ENCODE measurements at regions not wholly inside any gene's neighbourhood (a gene's known extent, or its start where the extent isn't known, plus 50 kb on each side); places are given as distances from the start of the nearest gene placed in this dataset.

DNA sequence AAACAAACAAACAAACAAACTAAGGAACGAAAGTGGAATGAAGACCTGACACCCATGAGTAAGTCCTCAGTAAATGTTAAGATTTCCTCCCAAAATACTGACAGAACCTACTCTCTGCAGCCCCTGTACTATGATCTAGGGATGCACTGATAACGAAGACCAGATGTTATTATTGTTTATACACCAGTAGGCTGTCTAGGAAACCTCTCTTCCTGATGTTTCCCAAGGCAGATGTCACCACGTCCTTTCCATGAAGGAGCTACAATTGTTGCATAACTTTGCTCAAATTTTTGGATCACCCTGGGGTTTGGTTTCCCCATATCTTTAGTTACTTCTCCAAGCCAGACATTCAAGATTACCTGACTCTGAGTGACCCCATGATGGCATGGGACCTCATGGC, 340.7 kb downstream of the MIAT start:
- no peak overlapping the region for H3K4me3 ChIP-seq
- peaks cover 0 to 2% (median 0%) of the 10 kb centered on the region in 10 experiments; a peak in 1 of 20 replicates for H3K4me1 ChIP-seq
- no peaks in the 10 kb centered on the region for H3K9me3 ChIP-seq (replicated peaks in 1 of 11)
- H3K27ac ChIP-seq: no peak overlapping the region
- no peak for TF ChIP-seq Cebpa-rat (IDR thresholded peaks at IDR 0.05)
- no peaks in the 10 kb centered on the region for H4K20me1 ChIP-seq
- H3K9ac ChIP-seq: no peak overlapping the region
- no peaks in the 10 kb centered on the region for H3K36me3 ChIP-seq
- no peak overlapping the region for H3K4me2 ChIP-seq
- H3K27me3 ChIP-seq: no peaks in the 10 kb centered on the region

DNA sequence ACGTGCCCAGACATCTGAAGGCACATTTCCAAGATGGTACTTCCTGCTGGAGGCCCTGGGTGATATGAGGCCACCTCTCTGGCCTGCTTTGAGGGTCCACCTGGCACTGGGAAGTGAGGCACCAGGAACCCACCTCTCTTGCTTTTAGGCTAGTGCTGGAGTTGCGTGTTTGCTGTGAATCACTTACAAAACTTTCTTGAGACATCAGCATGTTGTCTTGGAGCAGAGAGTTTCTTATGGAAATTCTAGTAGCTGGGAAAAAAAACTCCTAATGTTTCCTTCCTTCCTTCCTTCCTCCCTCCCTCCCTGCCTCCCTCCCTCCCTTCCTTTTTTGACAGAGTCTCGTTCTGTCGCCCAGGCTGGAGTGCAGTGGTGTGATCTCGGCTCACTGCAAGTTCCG, 341.3 kb downstream of the MIAT start:
- H3K27me3 ChIP-seq: no peaks in the 10 kb centered on the region

GRCh38 chr22:27003297-27003696, 345.9 kb downstream of the MIAT start:
- H3K9me3 ChIP-seq (replicated peaks in 1 of 11): no peaks in the 10 kb centered on the region
- no peak overlapping the region for H3K4me2 ChIP-seq
- H4K20me1 ChIP-seq: no peaks in the 10 kb centered on the region
- TF ChIP-seq Cebpa-rat (IDR thresholded peaks at IDR 0.05): no peak
- no peaks in the 10 kb centered on the region for H3K36me3 ChIP-seq
- no peak overlapping the region for H3K27ac ChIP-seq
- H3K4me3 ChIP-seq: no peak overlapping the region
- H3K9ac ChIP-seq: no peak overlapping the region
- H3K4me1 ChIP-seq: peaks cover 0 to 5% (median 0%) of the 10 kb centered on the region in 10 experiments; a peak in 1 of 20 replicates
- no peaks in the 10 kb centered on the region for H3K27me3 ChIP-seq

More for the DNA sequence above, 341.3 kb downstream of the MIAT start:
- Histone ChIP-seq H3K4me3 (no peak overlapping the region), H4K20me1 (no peaks in the 10 kb centered on the region), H3K4me2 (no peak overlapping the region), H3K36me3 (no peaks in the 10 kb centered on the region), H3K9me3 (replicated peaks in 1 of 11) (no peaks in the 10 kb centered on the region), H3K27ac (no peak overlapping the region), H3K9ac (no peak overlapping the region), H3K4me1 (peaks cover 0 to 5% (median 0%) of the 10 kb centered on the region in 10 experiments; a peak in 1 of 20 replicates)
- TF ChIP-seq Cebpa-rat (IDR thresholded peaks at IDR 0.05): no peak

DNA sequence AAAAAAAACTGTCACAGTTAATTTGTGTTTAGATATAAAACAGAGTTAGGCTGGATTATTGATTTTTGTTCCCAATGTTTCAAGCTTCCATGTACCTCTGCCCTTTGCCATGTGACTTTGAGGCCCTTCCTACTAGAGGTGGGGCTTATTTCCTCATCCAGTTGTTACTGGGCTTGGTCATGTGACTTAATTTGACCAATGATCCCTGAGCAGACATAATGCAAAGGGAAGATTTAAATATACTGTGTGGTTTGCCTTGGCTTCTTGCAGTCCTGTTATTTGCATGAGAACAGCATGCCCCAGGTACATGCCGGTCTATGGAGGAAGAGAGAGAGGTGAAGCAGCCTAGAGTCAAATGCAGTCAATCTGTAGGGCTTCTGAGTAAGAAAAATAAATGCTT, 347.0 kb downstream of the MIAT start:
- Histone ChIP-seq H3K27me3 (no peaks in the 10 kb centered on the region), H3K27ac (no peak overlapping the region), H3K4me3 (no peak overlapping the region), H3K4me1 (peaks cover 0 to 5% (median 0%) of the 10 kb centered on the region in 10 experiments; a peak in 1 of 20 replicates), H3K9me3 (replicated peaks in 1 of 11) (no peaks in the 10 kb centered on the region), H3K9ac (no peak overlapping the region), H3K36me3 (no peaks in the 10 kb centered on the region), H4K20me1 (no peaks in the 10 kb centered on the region), H3K4me2 (no peak overlapping the region)
- no peak for TF ChIP-seq Cebpa-rat (IDR thresholded peaks at IDR 0.05)

DNA sequence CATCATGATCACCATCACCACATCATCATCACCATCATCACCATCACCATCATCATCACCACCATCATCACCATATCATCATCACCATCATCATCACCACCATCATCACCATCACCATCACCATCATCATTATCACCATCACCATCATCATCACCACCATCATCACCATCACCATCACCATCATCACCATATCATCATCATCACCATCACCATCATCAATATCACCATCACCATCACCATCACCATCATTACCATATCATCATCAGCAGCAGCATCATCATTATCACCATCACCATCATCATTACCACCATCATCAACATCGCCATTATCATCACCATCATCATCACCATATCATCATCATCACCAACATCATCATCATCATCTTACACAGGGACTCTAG, 351.1 kb downstream of the MIAT start:
- H3K4me1 ChIP-seq: no peaks in the 10 kb centered on the region
- H3K4me3 ChIP-seq: no peak overlapping the region
- TF ChIP-seq Cebpa-rat (IDR thresholded peaks at IDR 0.05): no peak
- no peak overlapping the region for H3K4me2 ChIP-seq
- no peaks in the 10 kb centered on the region for H3K27me3 ChIP-seq
- no peak overlapping the region for H3K27ac ChIP-seq
- H3K36me3 ChIP-seq: no peaks in the 10 kb centered on the region
- no peaks in the 10 kb centered on the region for H4K20me1 ChIP-seq
- no peaks in the 10 kb centered on the region for H3K9me3 ChIP-seq (replicated peaks in 1 of 11)
- no peak overlapping the region for H3K9ac ChIP-seq

DNA sequence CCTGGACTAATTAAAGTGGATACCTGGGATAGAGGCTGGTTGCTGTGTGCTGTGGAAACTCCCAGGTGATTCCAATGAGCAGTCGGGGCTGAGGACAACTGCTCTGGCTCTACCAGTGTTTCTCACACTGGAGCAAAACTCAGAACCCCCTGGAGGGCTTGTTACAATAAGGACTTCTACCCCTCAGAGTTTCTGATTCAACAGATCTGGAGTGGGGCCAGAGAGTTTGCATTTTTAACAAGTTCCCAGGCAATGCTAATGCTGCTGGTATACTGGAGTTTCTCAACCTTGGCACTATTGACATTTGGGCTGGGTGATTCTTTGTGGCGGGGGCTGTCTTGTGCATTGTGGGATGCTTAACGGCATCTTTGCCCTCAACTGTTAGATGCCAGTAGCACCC, 353.7 kb downstream of the MIAT start:
- Histone ChIP-seq H3K36me3 (no peaks in the 10 kb centered on the region), H3K4me2 (no peak overlapping the region), H3K27ac (no peak overlapping the region), H3K4me3 (no peak overlapping the region), H3K27me3 (no peaks in the 10 kb centered on the region), H3K9ac (no peak overlapping the region), H3K9me3 (replicated peaks in 1 of 11) (0 out of 22 replicates have a peak, but pooled peaks cover 0 to 5% (median 0%) of the 10 kb centered on the region in 11 experiments), H3K4me1 (no peaks in the 10 kb centered on the region), H4K20me1 (no peaks in the 10 kb centered on the region)
- TF ChIP-seq Cebpa-rat (IDR thresholded peaks at IDR 0.05): no peak

DNA sequence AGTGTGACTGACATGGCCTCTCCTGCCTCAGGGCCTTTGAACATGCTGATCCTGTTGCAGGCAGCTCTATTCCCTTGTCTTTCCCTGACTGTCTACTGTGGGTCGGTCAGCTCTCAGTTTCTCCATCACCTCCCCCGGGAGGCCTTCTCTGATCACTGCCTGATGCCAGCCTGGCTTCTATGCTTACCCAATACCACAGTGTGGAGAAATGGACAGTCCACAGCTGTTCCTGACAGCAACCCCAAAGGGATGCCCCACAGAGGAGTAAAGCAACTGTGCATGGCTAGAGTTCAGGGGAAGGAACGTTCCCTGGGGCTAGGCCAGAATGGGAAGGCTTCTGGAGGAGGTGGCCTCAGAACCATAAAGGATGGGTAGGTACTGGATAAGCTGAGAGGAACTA, 354.3 kb downstream of the MIAT start:
- H4K20me1 ChIP-seq: no peaks in the 10 kb centered on the region
- H3K27me3 ChIP-seq: no peaks in the 10 kb centered on the region
- 0 out of 22 replicates have a peak, but pooled peaks cover 0 to 5% (median 0%) of the 10 kb centered on the region in 11 experiments for H3K9me3 ChIP-seq (replicated peaks in 1 of 11)
- TF ChIP-seq Cebpa-rat (IDR thresholded peaks at IDR 0.05): no peak
- no peak overlapping the region for H3K4me2 ChIP-seq
- no peak overlapping the region for H3K9ac ChIP-seq
- no peaks in the 10 kb centered on the region for H3K36me3 ChIP-seq
- no peak overlapping the region for H3K4me3 ChIP-seq
- H3K4me1 ChIP-seq: no peaks in the 10 kb centered on the region
- H3K27ac ChIP-seq: no peak overlapping the region

GRCh38 chr22:27019827-27020226, 362.4 kb downstream of the MIAT start:
- Histone ChIP-seq H3K27me3 (no peaks in the 10 kb centered on the region), H4K20me1 (no peaks in the 10 kb centered on the region; a peak in 1 of 22 replicates), H3K4me3 (no peak overlapping the region), H3K9ac (no peak overlapping the region), H3K4me1 (peaks cover 0 to 14% (median 6%) of the 10 kb centered on the region in 10 experiments; a peak in 11 of 20 replicates), H3K36me3 (no peaks in the 10 kb centered on the region), H3K9me3 (replicated peaks in 1 of 11) (no peaks in the 10 kb centered on the region), H3K27ac (no peak overlapping the region), H3K4me2 (no peak overlapping the region)
- no peak for TF ChIP-seq Cebpa-rat (IDR thresholded peaks at IDR 0.05)

- H4K20me1 ChIP-seq: no peaks in the 10 kb centered on the region; a peak in 1 of 22 replicates
- no peaks in the 10 kb centered on the region for H3K36me3 ChIP-seq
- no peak overlapping the region for H3K9ac ChIP-seq
- H3K27me3 ChIP-seq: no peaks in the 10 kb centered on the region
- no peaks in the 10 kb centered on the region for H3K9me3 ChIP-seq (replicated peaks in 1 of 11)
- no peak overlapping the region for H3K4me3 ChIP-seq
- no peak overlapping the region for H3K4me2 ChIP-seq
- H3K27ac ChIP-seq: no peak overlapping the region
- H3K4me1 ChIP-seq: peaks cover 0 to 14% (median 6%) of the 10 kb centered on the region in 10 experiments; a peak in 11 of 20 replicates
- TF ChIP-seq Cebpa-rat (IDR thresholded peaks at IDR 0.05): no peak
These were observed 365.0 kb downstream of the MIAT start for GRCh38 chr22:27022274-27022895.

DNA sequence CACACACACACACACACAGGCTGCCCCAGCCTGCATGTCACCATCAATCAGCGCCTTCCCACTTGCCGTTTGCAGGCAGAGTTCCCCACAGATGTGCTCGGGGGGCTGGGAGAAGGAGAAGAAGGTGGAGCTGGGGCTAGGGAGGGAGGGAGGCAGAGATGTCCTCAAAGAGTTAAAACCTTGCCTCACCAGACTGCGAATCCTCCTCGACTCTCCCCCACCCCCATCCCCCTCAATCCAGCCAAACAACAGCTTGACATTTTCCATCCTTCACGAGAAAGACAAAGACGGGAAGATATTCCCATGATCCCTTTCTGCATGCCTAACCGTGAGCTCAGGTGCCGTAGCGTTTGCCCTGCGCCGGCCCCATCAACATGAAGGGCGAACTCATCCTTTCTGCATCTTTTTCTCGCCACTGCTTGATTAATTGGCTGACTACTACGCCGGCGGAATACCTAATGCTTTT, 365.5 kb downstream of the MIAT start:
- H3K36me3 ChIP-seq: no peaks in the 10 kb centered on the region
- no peak overlapping the region for H3K9ac ChIP-seq
- H3K4me3 ChIP-seq: no peak overlapping the region
- H3K9me3 ChIP-seq (replicated peaks in 1 of 11): no peaks in the 10 kb centered on the region
- H3K4me2 ChIP-seq: peak overlapping the region in 1 of 11 experiments; percentile 7; a peak in 1 of 22 replicates
- H3K27ac ChIP-seq: no peak overlapping the region
- TF ChIP-seq Cebpa-rat (IDR thresholded peaks at IDR 0.05): no peak
- peaks cover 0 to 14% (median 6%) of the 10 kb centered on the region in 10 experiments; a peak in 11 of 20 replicates for H3K4me1 ChIP-seq
- H4K20me1 ChIP-seq: no peaks in the 10 kb centered on the region; a peak in 1 of 22 replicates
- no peaks in the 10 kb centered on the region for H3K27me3 ChIP-seq

Data from BLaER1 treated with 17β-estradiol and CSF1 and Interleukin-3, amounts not matched to agents 10 nM and 100 nM (cell line).